ENCODE measurements at regions not wholly inside any gene's neighbourhood (a gene's known extent, or its start where the extent isn't known, plus 50 kb on each side); places are given as distances from the start of the nearest gene placed in this dataset.

DNA sequence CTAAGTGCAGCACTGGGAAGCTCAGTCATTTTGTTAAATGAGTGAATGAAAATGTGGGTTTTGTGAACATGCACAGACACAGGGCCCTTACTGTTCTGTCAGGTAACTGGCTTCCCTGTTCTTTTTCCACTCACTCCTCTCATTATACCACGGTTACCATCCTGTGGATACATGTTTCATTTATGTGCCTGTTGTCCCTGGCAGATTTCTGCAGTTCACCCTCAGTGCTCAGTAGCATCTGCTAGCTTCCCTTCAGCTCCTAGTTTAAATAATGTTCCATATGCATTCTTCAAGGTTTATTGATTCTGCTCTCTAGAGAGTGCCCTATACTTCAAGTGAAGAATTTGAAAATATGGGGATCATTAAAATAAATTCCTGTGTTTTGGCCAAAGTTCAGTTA lies 1634.3 kb upstream of the ADGRL3 start:
- TF ChIP-seq, protein P1, sequence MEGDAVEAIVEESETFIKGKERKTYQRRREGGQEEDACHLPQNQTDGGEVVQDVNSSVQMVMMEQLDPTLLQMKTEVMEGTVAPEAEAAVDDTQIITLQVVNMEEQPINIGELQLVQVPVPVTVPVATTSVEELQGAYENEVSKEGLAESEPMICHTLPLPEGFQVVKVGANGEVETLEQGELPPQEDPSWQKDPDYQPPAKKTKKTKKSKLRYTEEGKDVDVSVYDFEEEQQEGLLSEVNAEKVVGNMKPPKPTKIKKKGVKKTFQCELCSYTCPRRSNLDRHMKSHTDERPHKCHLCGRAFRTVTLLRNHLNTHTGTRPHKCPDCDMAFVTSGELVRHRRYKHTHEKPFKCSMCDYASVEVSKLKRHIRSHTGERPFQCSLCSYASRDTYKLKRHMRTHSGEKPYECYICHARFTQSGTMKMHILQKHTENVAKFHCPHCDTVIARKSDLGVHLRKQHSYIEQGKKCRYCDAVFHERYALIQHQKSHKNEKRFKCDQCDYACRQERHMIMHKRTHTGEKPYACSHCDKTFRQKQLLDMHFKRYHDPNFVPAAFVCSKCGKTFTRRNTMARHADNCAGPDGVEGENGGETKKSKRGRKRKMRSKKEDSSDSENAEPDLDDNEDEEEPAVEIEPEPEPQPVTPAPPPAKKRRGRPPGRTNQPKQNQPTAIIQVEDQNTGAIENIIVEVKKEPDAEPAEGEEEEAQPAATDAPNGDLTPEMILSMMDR (IDR thresholded peaks at IDR 0.05): no peak
- TF ChIP-seq POLR2A (IDR thresholded peaks at IDR 0.05): no peak

Measured in upper lobe of left lung (tissue), 4 donors.